C4-2B (cell line): ENCODE measurements at regions not wholly inside any gene's neighbourhood (a gene's known extent, or its start where the extent isn't known, plus 50 kb on each side); places are given as distances from the start of the nearest gene placed in this dataset.

Experiments
- H3K27ac ChIP-seq: fragments of 450-650 bp; 2 replicates; pipeline ENCODE4 v1.5.1; 2017
- CTCF ChIP-seq: fragments of 450-650 bp; conservative IDR thresholded peaks from 2 replicates; pipeline ENCODE4 v1.5.1; 2017; ENCODE audit warnings: mild to moderate bottlenecking
- ZFX ChIP-seq: fragments of 450-650 bp; IDR thresholded peaks from 2 replicates; pipeline ENCODE4 v1.6.1; 2017

DNA sequence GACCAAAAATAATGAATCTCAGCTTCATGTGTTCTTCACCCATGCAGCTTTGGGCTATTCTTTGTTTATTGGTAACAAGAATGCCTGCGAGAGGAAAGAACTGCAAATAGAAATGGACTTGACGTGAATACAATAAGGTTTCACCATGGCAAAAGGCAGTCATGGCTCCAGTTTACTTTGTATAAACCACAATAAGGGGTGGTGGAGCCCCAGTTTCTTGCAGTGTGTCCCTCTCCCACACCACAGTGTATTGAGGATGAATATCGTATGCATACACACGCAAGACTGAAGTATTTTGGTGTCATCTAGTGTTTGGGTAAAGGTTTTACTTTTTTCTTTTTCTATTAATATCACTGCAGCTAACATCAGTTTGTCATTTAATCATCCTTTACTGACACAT lies 159.7 kb upstream of the CNTN4 start:
- no peak overlapping the region for H3K27ac ChIP-seq
- TF ChIP-seq ZFX, result no peak
- no peak for TF ChIP-seq CTCF

GRCh38 chr3:1942781-1943180 lies 155.9 kb upstream of the CNTN4 start:
- TF ChIP-seq CTCF, result no peak
- no peak for TF ChIP-seq ZFX
- no peak overlapping the region for H3K27ac ChIP-seq

DNA sequence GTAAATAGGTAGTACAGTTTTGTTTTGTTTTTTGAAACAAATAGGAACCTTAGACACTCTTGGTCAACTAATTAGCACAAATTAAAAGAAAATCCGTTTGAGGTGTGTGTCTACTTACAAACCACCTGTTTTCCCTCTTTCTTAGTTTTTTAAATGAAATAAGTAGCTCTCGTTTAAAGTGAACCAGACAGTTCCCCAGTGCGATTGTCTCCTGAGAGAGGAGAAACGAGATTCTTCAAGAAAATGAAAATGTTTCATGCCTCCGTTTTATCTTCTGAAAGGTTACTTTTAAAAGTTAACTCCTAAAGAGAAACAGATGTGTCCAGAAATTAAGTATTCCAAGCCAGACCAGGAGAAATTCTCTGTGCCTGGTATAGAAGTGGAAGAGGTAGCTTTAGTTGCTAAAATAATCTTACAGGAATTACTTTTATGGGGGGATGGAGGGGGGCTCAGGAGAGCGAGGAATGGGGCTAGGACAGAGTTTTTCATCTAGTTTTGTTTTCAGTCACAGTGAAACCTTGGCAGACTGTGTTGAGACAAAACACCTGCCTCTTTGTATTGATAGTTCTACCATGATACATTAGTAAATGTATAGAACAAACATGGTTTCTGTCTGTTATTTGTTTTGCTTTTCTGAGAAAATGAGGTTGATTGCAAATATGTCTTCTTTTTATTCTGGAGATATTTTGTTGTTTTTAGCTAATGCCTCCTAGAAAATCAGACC lies 155.1 kb upstream of the CNTN4 start:
- H3K27ac ChIP-seq, result no peak overlapping the region
- TF ChIP-seq CTCF (no peak), ZFX (no peak)

DNA sequence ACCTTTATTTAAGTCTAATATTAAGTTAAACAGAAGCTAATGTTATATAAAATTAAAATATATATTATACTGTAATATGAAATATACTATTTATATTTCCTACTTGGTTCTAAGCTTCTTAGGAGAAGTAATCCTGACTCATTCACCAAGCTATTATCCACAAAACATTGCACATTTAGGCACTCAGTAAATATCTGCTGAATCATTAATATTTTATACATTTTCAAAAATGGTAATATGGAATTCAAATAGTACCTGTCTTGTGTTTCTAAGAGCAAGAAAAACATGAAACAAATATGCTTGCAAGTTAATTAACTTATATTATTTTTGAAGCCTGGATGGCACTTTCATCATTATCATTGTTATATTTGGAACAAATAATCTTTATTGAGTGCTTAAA lies 153.0 kb upstream of the CNTN4 start:
- H3K27ac ChIP-seq, result no peak overlapping the region
- TF ChIP-seq ZFX (no peak), CTCF (no peak)

GRCh38 chr3:1953536-1953935 lies 145.1 kb upstream of the CNTN4 start:
- no peak for TF ChIP-seq CTCF
- no peak for TF ChIP-seq ZFX
- H3K27ac ChIP-seq, result no peak overlapping the region

DNA sequence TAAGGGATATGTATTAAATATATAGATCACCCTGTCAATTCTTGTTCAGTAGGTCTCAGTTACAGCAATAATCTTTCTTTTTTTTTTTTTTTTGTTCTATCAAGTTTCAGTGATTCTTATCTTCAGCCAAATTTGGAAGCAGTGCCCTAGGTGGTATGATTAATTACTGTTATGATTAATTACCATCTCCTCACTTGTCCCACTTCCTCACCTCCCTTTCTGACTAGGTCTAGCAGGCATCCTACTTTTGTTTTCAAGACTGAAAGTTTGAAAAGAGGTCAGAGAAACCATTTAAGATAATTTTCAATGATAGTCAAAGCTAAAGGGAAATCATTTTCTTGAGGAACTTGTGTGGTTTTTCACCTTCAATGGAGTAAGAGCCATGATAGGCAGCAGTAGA lies 144.0 kb upstream of the CNTN4 start:
- TF ChIP-seq CTCF (no peak), ZFX (no peak)
- H3K27ac ChIP-seq, result no peak overlapping the region

DNA sequence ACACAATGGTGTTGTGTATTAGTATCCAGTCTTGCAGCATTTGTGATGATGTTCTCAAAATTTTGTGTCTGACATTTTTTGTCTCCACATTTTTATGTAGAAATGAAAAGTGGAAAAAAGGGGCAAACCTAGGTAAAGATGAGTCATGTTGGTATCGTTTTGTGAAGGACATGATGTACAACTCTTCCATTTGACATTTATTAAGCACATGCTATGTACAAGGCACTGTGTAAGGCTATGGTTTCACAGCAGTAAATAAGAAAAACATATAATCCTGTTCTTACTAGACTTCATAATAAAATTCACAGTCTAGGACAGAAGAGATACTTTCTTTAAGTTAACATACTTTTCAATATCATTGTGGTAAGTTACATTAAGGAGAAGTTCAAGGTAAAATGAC lies 143.5 kb upstream of the CNTN4 start:
- no peak overlapping the region for H3K27ac ChIP-seq
- TF ChIP-seq CTCF (no peak), ZFX (no peak)
